ENCODE measurements at regions not wholly inside any gene's neighbourhood (a gene's known extent, or its start where the extent isn't known, plus 50 kb on each side); places are given as distances from the start of the nearest gene placed in this dataset.
A peak's percentile ranks its signal among the peaks of the same experiment; 100 is the strongest.

GRCh38 chr2:217186668-217187159, 326.9 kb upstream of the TNP1 start:
- no peak overlapping the region for H3K4me2 ChIP-seq (ENCODE audit: low read length)
- no peaks in the 10 kb centered on the region for H3K27me3 ChIP-seq (ENCODE audit: insufficient read depth, low read length)
- no peak overlapping the region for H3K23ac ChIP-seq (ENCODE audit: low read length)
- no peak overlapping the region for H3K27ac ChIP-seq (ENCODE audit: low read depth, low read length)
- no peak overlapping the region for H3K4ac ChIP-seq (ENCODE audit: low read depth, low read length)
- no peaks in the 10 kb centered on the region for H3K9me3 ChIP-seq (ENCODE audit: insufficient read depth, low read depth, low read length)
- no peak overlapping the region for H2BK120ac ChIP-seq (ENCODE audit: insufficient read depth, low read length, poor library complexity)
- DNase-seq: no peak
- no peaks in the 10 kb centered on the region for H3K36me3 ChIP-seq (ENCODE audit: control insufficient read depth in 1 of 2, insufficient read depth in 2 of 2, low read length in 2 of 2)
- no peak overlapping the region for H4K12ac ChIP-seq (ENCODE audit: low read depth, low read length)
- H3K79me2 ChIP-seq (ENCODE audit: control insufficient read depth, insufficient read depth, low read length, poor library complexity): no peaks in the 10 kb centered on the region
- H2BK12ac ChIP-seq (ENCODE audit: low read length): no peak overlapping the region
- H3K18ac ChIP-seq (ENCODE audit: low read length): no peak overlapping the region
- peak overlapping the region; percentile 21 for H4K91ac ChIP-seq (ENCODE audit: low read depth, low read length)
- no peak overlapping the region for H2AK5ac ChIP-seq (ENCODE audit: low read length)
- no peak overlapping the region for H2BK5ac ChIP-seq (ENCODE audit: low read depth, low read length, poor library complexity)
- no peak overlapping the region for H3K9ac ChIP-seq (ENCODE audit: low read length)
- no peaks in the 10 kb centered on the region for H3K4me1 ChIP-seq (ENCODE audit: control insufficient read depth in 1 of 2, insufficient read depth in 2 of 2, low read length in 2 of 2)
- WGBS (ENCODE audit: extremely low coverage, insufficient coverage, insufficient read length): no CpG with 5 or more reads among the region's 3 CpGs
- no peak overlapping the region for H3K14ac ChIP-seq (ENCODE audit: low read length)
- H3K79me1 ChIP-seq (ENCODE audit: low read length): peaks cover 3% of the 10 kb centered on the region
- H2AFZ ChIP-seq (ENCODE audit: insufficient read depth, low read length, poor library complexity): no peak overlapping the region
- no peak overlapping the region for H4K8ac ChIP-seq (ENCODE audit: low read depth, low read length)
- no peak overlapping the region for H3K4me3 ChIP-seq (ENCODE audit: low read depth, low read length)

GRCh38 chr2:217186152-217186551, 326.3 kb upstream of the TNP1 start:
- no peak for DNase-seq
- Histone ChIP-seq H2AFZ (ENCODE audit: insufficient read depth, low read length, poor library complexity) (no peak overlapping the region), H3K23ac (ENCODE audit: low read length) (no peak overlapping the region), H3K4me2 (ENCODE audit: low read length) (no peak overlapping the region), H3K79me2 (ENCODE audit: control insufficient read depth, insufficient read depth, low read length, poor library complexity) (no peaks in the 10 kb centered on the region), H3K79me1 (ENCODE audit: low read length) (peaks cover 3% of the 10 kb centered on the region), H4K8ac (ENCODE audit: low read depth, low read length) (no peak overlapping the region), H4K12ac (ENCODE audit: low read depth, low read length) (no peak overlapping the region), H2BK120ac (ENCODE audit: insufficient read depth, low read length, poor library complexity) (no peak overlapping the region), H3K27ac (ENCODE audit: low read depth, low read length) (no peak overlapping the region), H3K9me3 (ENCODE audit: insufficient read depth, low read depth, low read length) (no peaks in the 10 kb centered on the region), H3K36me3 (ENCODE audit: control insufficient read depth in 1 of 2, insufficient read depth in 2 of 2, low read length in 2 of 2) (no peaks in the 10 kb centered on the region), H3K14ac (ENCODE audit: low read length) (no peak overlapping the region), H3K4me1 (ENCODE audit: control insufficient read depth in 1 of 2, insufficient read depth in 2 of 2, low read length in 2 of 2) (no peaks in the 10 kb centered on the region), H2AK5ac (ENCODE audit: low read length) (no peak overlapping the region), H2BK5ac (ENCODE audit: low read depth, low read length, poor library complexity) (no peak overlapping the region), H2BK12ac (ENCODE audit: low read length) (peak overlapping the region; percentile 16), H3K9ac (ENCODE audit: low read length) (no peak overlapping the region), H4K91ac (ENCODE audit: low read depth, low read length) (no peak overlapping the region), H3K18ac (ENCODE audit: low read length) (no peak overlapping the region), H3K4me3 (ENCODE audit: low read depth, low read length) (no peak overlapping the region), H3K4ac (ENCODE audit: low read depth, low read length) (no peak overlapping the region), H3K27me3 (ENCODE audit: insufficient read depth, low read length) (no peaks in the 10 kb centered on the region)
- no CpG with 5 or more reads among the region's 6 CpGs for WGBS (ENCODE audit: extremely low coverage, insufficient coverage, insufficient read length)

GRCh38 chr2:217185265-217185995, 325.6 kb upstream of the TNP1 start:
- H2AK5ac ChIP-seq (ENCODE audit: low read length): no peak overlapping the region
- peak; percentile 29 to 67 for DNase-seq
- no peaks in the 10 kb centered on the region for H3K79me2 ChIP-seq (ENCODE audit: control insufficient read depth, insufficient read depth, low read length, poor library complexity)
- no peaks in the 10 kb centered on the region for H3K9me3 ChIP-seq (ENCODE audit: insufficient read depth, low read depth, low read length)
- H3K18ac ChIP-seq (ENCODE audit: low read length): no peak overlapping the region
- no peak overlapping the region for H2AFZ ChIP-seq (ENCODE audit: insufficient read depth, low read length, poor library complexity)
- no peaks in the 10 kb centered on the region for H3K27me3 ChIP-seq (ENCODE audit: insufficient read depth, low read length)
- no peak overlapping the region for H3K14ac ChIP-seq (ENCODE audit: low read length)
- H3K27ac ChIP-seq (ENCODE audit: low read depth, low read length): no peak overlapping the region
- H3K9ac ChIP-seq (ENCODE audit: low read length): no peak overlapping the region
- no peak overlapping the region for H2BK12ac ChIP-seq (ENCODE audit: low read length)
- H3K36me3 ChIP-seq (ENCODE audit: control insufficient read depth in 1 of 2, insufficient read depth in 2 of 2, low read length in 2 of 2): no peaks in the 10 kb centered on the region
- no peak overlapping the region for H3K4me2 ChIP-seq (ENCODE audit: low read length)
- no CpG with 5 or more reads among the region's 7 CpGs for WGBS (ENCODE audit: extremely low coverage, insufficient coverage, insufficient read length)
- H3K4ac ChIP-seq (ENCODE audit: low read depth, low read length): no peak overlapping the region
- no peaks in the 10 kb centered on the region for H3K4me1 ChIP-seq (ENCODE audit: control insufficient read depth in 1 of 2, insufficient read depth in 2 of 2, low read length in 2 of 2)
- no peak overlapping the region for H2BK5ac ChIP-seq (ENCODE audit: low read depth, low read length, poor library complexity)
- H4K12ac ChIP-seq (ENCODE audit: low read depth, low read length): no peak overlapping the region
- H3K4me3 ChIP-seq (ENCODE audit: low read depth, low read length): no peak overlapping the region
- no peak overlapping the region for H2BK120ac ChIP-seq (ENCODE audit: insufficient read depth, low read length, poor library complexity)
- H4K8ac ChIP-seq (ENCODE audit: low read depth, low read length): no peak overlapping the region
- peaks cover 5% of the 10 kb centered on the region for H3K79me1 ChIP-seq (ENCODE audit: low read length)
- no peak overlapping the region for H3K23ac ChIP-seq (ENCODE audit: low read length)
- no peak overlapping the region for H4K91ac ChIP-seq (ENCODE audit: low read depth, low read length)

GRCh38 chr2:217184242-217184641, 324.4 kb upstream of the TNP1 start:
- H3K27me3 ChIP-seq (ENCODE audit: insufficient read depth, low read length): no peaks in the 10 kb centered on the region
- H3K4me3 ChIP-seq (ENCODE audit: low read depth, low read length): no peak overlapping the region
- H3K36me3 ChIP-seq (ENCODE audit: control insufficient read depth in 1 of 2, insufficient read depth in 2 of 2, low read length in 2 of 2): no peaks in the 10 kb centered on the region
- H3K4me2 ChIP-seq (ENCODE audit: low read length): no peak overlapping the region
- no peak overlapping the region for H3K14ac ChIP-seq (ENCODE audit: low read length)
- no peak overlapping the region for H3K23ac ChIP-seq (ENCODE audit: low read length)
- peaks cover 6% of the 10 kb centered on the region for H3K79me1 ChIP-seq (ENCODE audit: low read length)
- H2BK5ac ChIP-seq (ENCODE audit: low read depth, low read length, poor library complexity): no peak overlapping the region
- no CpG with 5 or more reads among the region's 2 CpGs for WGBS (ENCODE audit: extremely low coverage, insufficient coverage, insufficient read length)
- no peak overlapping the region for H4K12ac ChIP-seq (ENCODE audit: low read depth, low read length)
- no peak overlapping the region for H4K8ac ChIP-seq (ENCODE audit: low read depth, low read length)
- H3K9ac ChIP-seq (ENCODE audit: low read length): no peak overlapping the region
- H2BK120ac ChIP-seq (ENCODE audit: insufficient read depth, low read length, poor library complexity): no peak overlapping the region
- peaks cover 0 to 2% of the 10 kb centered on the region in 2 experiments for H3K4me1 ChIP-seq (ENCODE audit: control insufficient read depth in 1 of 2, insufficient read depth in 2 of 2, low read length in 2 of 2)
- H2AFZ ChIP-seq (ENCODE audit: insufficient read depth, low read length, poor library complexity): no peak overlapping the region
- H3K79me2 ChIP-seq (ENCODE audit: control insufficient read depth, insufficient read depth, low read length, poor library complexity): no peaks in the 10 kb centered on the region
- no peak overlapping the region for H2BK12ac ChIP-seq (ENCODE audit: low read length)
- H2AK5ac ChIP-seq (ENCODE audit: low read length): no peak overlapping the region
- H4K91ac ChIP-seq (ENCODE audit: low read depth, low read length): no peak overlapping the region
- no peak overlapping the region for H3K18ac ChIP-seq (ENCODE audit: low read length)
- H3K4ac ChIP-seq (ENCODE audit: low read depth, low read length): no peak overlapping the region
- H3K9me3 ChIP-seq (ENCODE audit: insufficient read depth, low read depth, low read length): no peaks in the 10 kb centered on the region
- no peak overlapping the region for H3K27ac ChIP-seq (ENCODE audit: low read depth, low read length)
- peak in 1 of 2 donors; percentile 28 for DNase-seq
